GM18870 (cell line): ENCODE measurements at regions not wholly inside any gene's neighbourhood (a gene's known extent, or its start where the extent isn't known, plus 50 kb on each side); places are given as distances from the start of the nearest gene placed in this dataset.
A peak's percentile ranks its signal among the peaks of the same experiment; 100 is the strongest.

Experiments used
- ATAC-seq: cut with Tn5 transposase; IDR thresholded peaks from one replicate; pipeline ENCODE4 v1.9.1; 2021; ENCODE audit warnings: moderate library complexity; ENCODE audit not compliant: unreplicated experiment

- no peak for ATAC-seq
Observed at GRCh38 chr14:61110316-61111082, 129.5 kb downstream of the SLC38A6 start.

GRCh38 chr14:61109288-61109687 lies 128.2 kb downstream of the SLC38A6 start:
- no peak for ATAC-seq

GRCh38 chr14:61108496-61109141 lies 127.6 kb downstream of the SLC38A6 start:
- ATAC-seq = no peak

GRCh38 chr14:61107869-61108493 lies 126.9 kb downstream of the SLC38A6 start:
- ATAC-seq = no peak

GRCh38 chr14:61106959-61107641 lies 126.1 kb downstream of the SLC38A6 start:
- ATAC-seq = no peak

GRCh38 chr14:61106271-61106958 lies 125.4 kb downstream of the SLC38A6 start:
- no peak for ATAC-seq

- ATAC-seq = no peak
Observed at GRCh38 chr14:61104358-61104757, 123.3 kb downstream of the SLC38A6 start.

GRCh38 chr14:61103541-61104339 lies 122.7 kb downstream of the SLC38A6 start:
- ATAC-seq = peak; percentile 75

GRCh38 chr14:61102549-61103466 lies 121.8 kb downstream of the SLC38A6 start:
- ATAC-seq = no peak
